Activated T-helper 1 cell treated with anti-CD3 and anti-CD28 coated beads, Interleukin-2, amount 50 U/mL, for 16 hours (primary cell): ENCODE measurements at regions not wholly inside any gene's neighbourhood (a gene's known extent, or its start where the extent isn't known, plus 50 kb on each side); places are given as distances from the start of the nearest gene placed in this dataset.

Source experiments
- DNase-seq, 2 donors: peaks; one replicate each; pipeline ENCODE4 v3.0.0-alpha.2; 2020; ENCODE audit warnings: low read depth in 1 of 2, low spot score in 1 of 2

- no peak for DNase-seq
Measured at GRCh38 chr9:126556560-126557250, 57.0 kb upstream of the LMX1B start.

- DNase-seq = peak; percentile 47 to 48
Measured at GRCh38 chr9:126558051-126558665, 55.6 kb upstream of the LMX1B start.

- DNase-seq = no peak
Measured at GRCh38 chr9:126559296-126559695, 54.4 kb upstream of the LMX1B start.

- DNase-seq = no peak
Measured at GRCh38 chr9:126561582-126561981, 52.1 kb upstream of the LMX1B start.

- DNase-seq = no peak
Measured at GRCh38 chr9:126563556-126563955, 50.2 kb upstream of the LMX1B start.
